Hepatocyte (in vitro differentiated cells): ENCODE measurements at regions not wholly inside any gene's neighbourhood (a gene's known extent, or its start where the extent isn't known, plus 50 kb on each side); places are given as distances from the start of the nearest gene placed in this dataset.

ENCODE experiments used
- DNase-seq: peaks from one replicate; pipeline ENCODE4 v3.0.0-alpha.2; 2016; ENCODE audit warnings: low spot score
- H2AFZ ChIP-seq: fragments of 200-600 bp; sonication (generic); 2 replicates; pipeline ENCODE4 v1.6.0; 2016; ENCODE audit warnings: antibody characterized with exemption, mild to moderate bottlenecking
- H3K27ac ChIP-seq: fragments of 200-600 bp; sonication (generic); 2 replicates; pipeline ENCODE4 v1.5.1; 2016; ENCODE audit warnings: mild to moderate bottlenecking
- H3K27me3 ChIP-seq: fragments of 200-600 bp; sonication (generic); 2 replicates; pipeline ENCODE4 v1.6.1; 2016
- H3K36me3 ChIP-seq: fragments of 200-600 bp; sonication (generic); replicated peaks from 2 replicates; pipeline ENCODE4 v1.5.1; 2016; ENCODE audit warnings: low read depth; ENCODE audit not compliant: insufficient read depth
- H3K4me1 ChIP-seq: fragments of 200-600 bp; sonication (generic); 2 replicates; pipeline ENCODE4 v1.5.1; 2016; ENCODE audit warnings: mild to moderate bottlenecking, moderate library complexity; ENCODE audit not compliant: insufficient read depth
- H3K4me2 ChIP-seq: fragments of 200-600 bp; sonication (generic); 2 replicates; pipeline ENCODE4 v1.6.0; 2016
- H3K4me3 ChIP-seq: fragments of 200-600 bp; sonication (generic); 2 replicates; pipeline ENCODE4 v1.5.1; 2016; ENCODE audit warnings: mild to moderate bottlenecking
- H3K79me2 ChIP-seq: fragments of 200-600 bp; sonication (generic); 2 replicates; pipeline ENCODE4 v1.6.0; 2017; ENCODE audit warnings: mild to moderate bottlenecking
- H3K9me2 ChIP-seq: fragments of 200-600 bp; sonication (generic); replicated peaks from 2 replicates; pipeline ENCODE4 v1.6.0; 2017; ENCODE audit warnings: mild to moderate bottlenecking; ENCODE audit not compliant: insufficient read depth
- H3K9me3 ChIP-seq: fragments of 200-600 bp; sonication (generic); 2 replicates; pipeline ENCODE4 v1.5.1; 2016; ENCODE audit warnings: low read depth, mild to moderate bottlenecking
- H4K20me1 ChIP-seq: fragments of 200-600 bp; sonication (generic); 2 replicates; pipeline ENCODE4 v1.6.0; 2016; ENCODE audit warnings: mild to moderate bottlenecking; ENCODE audit not compliant: insufficient read depth, poor library complexity, severe bottlenecking
- EZH2 ChIP-seq: fragments of 200-600 bp; sonication (generic); IDR thresholded peaks from 2 replicates; pipeline ENCODE4 v1.6.1; 2016; ENCODE audit warnings: antibody characterized with exemption, mild to moderate bottlenecking, borderline replicate concordance
- EZH2phosphoT487 ChIP-seq: fragments of 200-600 bp; sonication (generic); IDR thresholded peaks from one replicate; pipeline ENCODE4 v1.6.1; 2018; ENCODE audit warnings: antibody characterized with exemption, mild to moderate bottlenecking, low read depth, moderate library complexity; ENCODE audit not compliant: unreplicated experiment, severe bottlenecking
- WGBS: methylation state at CpG from one replicate; pipeline ENCODE4 v1.1.6; 2016; ENCODE audit warnings: low lambda C conversion rate; ENCODE audit errors: missing lambda C conversion rate; 5-methylcytosine and 5-hydroxymethylcytosine counted together
- TF ChIP-seq, protein P1 (sequence below): fragments of 200-600 bp; sonication (generic); IDR thresholded peaks from 2 replicates; pipeline ENCODE4 v1.5.1; 2016; ENCODE audit warnings: antibody characterized with exemption, mild to moderate bottlenecking; ENCODE audit not compliant: poor library complexity

DNA sequence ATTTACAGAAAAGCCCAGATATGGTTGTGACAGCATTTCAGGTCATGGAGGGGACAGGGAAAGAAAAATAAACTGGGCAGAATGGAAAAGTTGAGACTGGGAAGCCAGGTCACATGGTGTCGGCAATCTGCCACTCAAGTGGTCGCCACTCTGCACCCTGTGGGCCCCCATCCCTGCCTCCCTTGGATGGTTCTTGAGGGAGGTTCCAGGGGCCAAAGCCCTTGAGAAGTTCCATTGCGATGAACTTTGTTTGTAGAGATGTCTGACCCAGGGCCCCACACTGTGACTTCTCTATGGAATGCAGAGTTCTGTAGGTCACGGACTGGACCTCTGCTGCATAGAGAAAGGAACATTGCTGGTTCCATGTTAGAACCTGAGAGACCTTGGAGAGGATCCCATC, 105.7 kb upstream of the SLC14A2 start:
- DNase-seq = no peak
- no peaks in the 10 kb centered on the region for H3K79me2 ChIP-seq
- H4K20me1 ChIP-seq = no peaks in the 10 kb centered on the region
- WGBS = 87% methylated on average over 4 of the region's 4 CpGs
- H3K9me3 ChIP-seq = no peaks in the 10 kb centered on the region
- H3K27me3 ChIP-seq = no peaks in the 10 kb centered on the region
- no peaks in the 10 kb centered on the region for H3K36me3 ChIP-seq
- no peak overlapping the region for H3K4me2 ChIP-seq
- no peaks in the 10 kb centered on the region for H3K9me2 ChIP-seq
- H3K27ac ChIP-seq = no peak overlapping the region
- peaks cover 4% of the 10 kb centered on the region for H3K4me1 ChIP-seq
- H2AFZ ChIP-seq = no peak overlapping the region
- H3K4me3 ChIP-seq = no peak overlapping the region
- TF ChIP-seq EZH2 (no peak), EZH2phosphoT487 (no peak)
- TF ChIP-seq, protein P1, sequence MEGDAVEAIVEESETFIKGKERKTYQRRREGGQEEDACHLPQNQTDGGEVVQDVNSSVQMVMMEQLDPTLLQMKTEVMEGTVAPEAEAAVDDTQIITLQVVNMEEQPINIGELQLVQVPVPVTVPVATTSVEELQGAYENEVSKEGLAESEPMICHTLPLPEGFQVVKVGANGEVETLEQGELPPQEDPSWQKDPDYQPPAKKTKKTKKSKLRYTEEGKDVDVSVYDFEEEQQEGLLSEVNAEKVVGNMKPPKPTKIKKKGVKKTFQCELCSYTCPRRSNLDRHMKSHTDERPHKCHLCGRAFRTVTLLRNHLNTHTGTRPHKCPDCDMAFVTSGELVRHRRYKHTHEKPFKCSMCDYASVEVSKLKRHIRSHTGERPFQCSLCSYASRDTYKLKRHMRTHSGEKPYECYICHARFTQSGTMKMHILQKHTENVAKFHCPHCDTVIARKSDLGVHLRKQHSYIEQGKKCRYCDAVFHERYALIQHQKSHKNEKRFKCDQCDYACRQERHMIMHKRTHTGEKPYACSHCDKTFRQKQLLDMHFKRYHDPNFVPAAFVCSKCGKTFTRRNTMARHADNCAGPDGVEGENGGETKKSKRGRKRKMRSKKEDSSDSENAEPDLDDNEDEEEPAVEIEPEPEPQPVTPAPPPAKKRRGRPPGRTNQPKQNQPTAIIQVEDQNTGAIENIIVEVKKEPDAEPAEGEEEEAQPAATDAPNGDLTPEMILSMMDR = no peak

DNA sequence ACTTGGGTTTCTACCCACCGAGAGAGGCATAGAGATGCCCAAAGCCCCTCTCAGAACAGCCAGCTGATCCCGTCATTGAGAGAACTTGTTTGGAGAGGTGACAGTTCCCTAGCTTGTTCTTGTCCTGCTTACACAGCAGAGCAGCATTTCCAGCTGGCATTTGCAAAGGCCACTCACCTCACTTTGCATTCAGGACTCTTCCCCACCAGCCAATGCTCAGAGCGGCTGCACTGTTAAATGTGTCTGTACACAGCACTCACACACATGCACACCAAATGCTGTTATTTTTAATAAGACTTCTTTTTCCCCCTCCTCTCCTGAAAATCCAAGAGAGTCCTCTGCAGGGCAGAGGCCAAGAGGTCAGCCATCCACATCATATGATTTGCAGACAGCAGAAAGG, 104.6 kb upstream of the SLC14A2 start:
- no peaks in the 10 kb centered on the region for H3K9me2 ChIP-seq
- H2AFZ ChIP-seq = no peak overlapping the region
- no peaks in the 10 kb centered on the region for H3K79me2 ChIP-seq
- no peaks in the 10 kb centered on the region for H3K27me3 ChIP-seq
- no peaks in the 10 kb centered on the region for H4K20me1 ChIP-seq
- no peak overlapping the region for H3K27ac ChIP-seq
- H3K4me3 ChIP-seq = no peak overlapping the region
- no peak for DNase-seq
- peaks cover 4% of the 10 kb centered on the region for H3K4me1 ChIP-seq
- no peaks in the 10 kb centered on the region for H3K36me3 ChIP-seq
- 84% methylated on average over 3 of the region's 3 CpGs for WGBS
- H3K9me3 ChIP-seq = no peaks in the 10 kb centered on the region
- no peak overlapping the region for H3K4me2 ChIP-seq
- TF ChIP-seq, protein P1 = no peak
- no peak for TF ChIP-seq EZH2
- TF ChIP-seq EZH2phosphoT487 = no peak

DNA sequence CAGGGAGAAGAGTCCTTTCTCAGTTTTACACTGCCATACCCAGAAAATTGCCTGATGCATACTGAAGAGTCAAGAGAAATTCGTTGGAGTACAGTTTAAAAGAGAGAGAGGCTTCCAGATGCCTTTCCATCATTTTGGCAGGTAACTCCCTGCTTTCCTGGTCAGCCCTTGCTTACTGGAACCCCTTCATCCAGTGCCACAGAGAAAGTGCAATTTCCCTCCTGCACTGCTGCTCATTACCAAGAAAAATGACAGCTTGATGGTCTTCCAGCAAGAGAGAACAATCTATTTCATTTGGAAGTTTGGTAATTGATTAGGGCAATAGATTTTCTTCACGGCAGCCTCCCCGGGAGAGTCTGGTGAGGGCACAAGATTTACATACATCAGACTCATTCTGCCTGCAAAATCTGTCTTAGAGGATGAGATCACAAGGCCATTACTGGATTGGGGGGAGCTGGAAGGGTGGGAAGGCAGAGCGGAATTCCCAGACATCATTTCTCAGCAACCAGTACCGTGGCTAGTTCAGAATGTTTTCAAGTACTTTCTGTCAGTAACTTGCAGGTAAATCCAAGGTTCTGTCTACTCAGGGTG, 102.8 kb upstream of the SLC14A2 start:
- Histone ChIP-seq H3K4me3 (no peak overlapping the region), H3K9me2 (no peaks in the 10 kb centered on the region), H4K20me1 (no peaks in the 10 kb centered on the region), H3K4me1 (peaks cover 3% of the 10 kb centered on the region), H3K27me3 (no peaks in the 10 kb centered on the region), H3K36me3 (no peaks in the 10 kb centered on the region), H2AFZ (no peak overlapping the region), H3K27ac (no peak overlapping the region), H3K79me2 (no peaks in the 10 kb centered on the region), H3K9me3 (no peaks in the 10 kb centered on the region), H3K4me2 (no peak overlapping the region)
- DNase-seq = no peak
- WGBS = 71% methylated on average over 5 of the region's 5 CpGs
- TF ChIP-seq EZH2phosphoT487 = no peak
- TF ChIP-seq EZH2 = no peak

DNA sequence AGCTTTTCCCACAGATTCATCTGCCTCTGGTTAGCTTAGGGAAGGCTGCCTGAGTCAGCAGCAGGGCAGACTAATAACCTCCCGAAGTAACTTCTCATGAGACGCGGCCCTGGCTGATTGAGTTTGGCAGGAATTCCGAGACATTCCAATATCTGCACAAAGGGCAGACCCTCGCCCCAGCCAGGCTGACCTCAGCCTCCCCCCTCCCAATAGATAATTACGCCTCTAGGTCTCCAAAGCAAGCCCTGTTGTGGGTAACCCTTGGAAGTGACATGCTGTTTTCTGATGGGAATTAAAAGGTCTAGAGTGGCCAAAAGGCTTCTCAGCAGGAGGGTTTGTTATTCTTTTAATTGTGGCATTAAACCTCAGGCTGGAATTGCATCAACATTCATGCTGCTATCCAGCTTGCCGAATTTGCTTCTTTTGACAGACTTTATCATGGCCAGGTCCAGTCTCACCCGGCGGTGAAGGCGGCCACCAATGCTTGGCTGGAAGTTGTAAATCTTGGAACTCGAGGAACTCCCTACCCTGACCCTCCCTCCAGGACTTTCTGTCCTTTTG, 98.0 kb upstream of the SLC14A2 start:
- Histone ChIP-seq H3K27me3 (no peaks in the 10 kb centered on the region), H3K4me3 (no peak overlapping the region), H3K27ac (no peak overlapping the region), H4K20me1 (no peaks in the 10 kb centered on the region), H3K36me3 (no peaks in the 10 kb centered on the region), H3K4me2 (no peak overlapping the region), H3K9me3 (no peaks in the 10 kb centered on the region), H3K9me2 (no peaks in the 10 kb centered on the region), H3K79me2 (no peaks in the 10 kb centered on the region), H3K4me1 (peaks cover 8% of the 10 kb centered on the region), H2AFZ (no peak overlapping the region)
- 57% methylated on average over 11 of the region's 11 CpGs for WGBS
- TF ChIP-seq EZH2phosphoT487 = no peak
- TF ChIP-seq, protein P1 = no peak
- DNase-seq = no peak
